ENCODE measurements at regions not wholly inside any gene's neighbourhood (a gene's known extent, or its start where the extent isn't known, plus 50 kb on each side); places are given as distances from the start of the nearest gene placed in this dataset.
A peak's percentile ranks its signal among the peaks of the same experiment; 100 is the strongest.

GRCh38 chr14:36451310-36452065 is 68.5 kb downstream of the NKX2-1 start:
- H3K4me3 Mint-ChIP-seq = peak overlapping the region; percentile 27
- no peaks in the 10 kb centered on the region for H3K36me3 Mint-ChIP-seq
- H3K9me3 Mint-ChIP-seq = no peaks in the 10 kb centered on the region
- peaks cover 33% of the 10 kb centered on the region for H3K27me3 Mint-ChIP-seq
- no peak for TF ChIP-seq CTCF (conservative IDR thresholded peaks at IDR 0.05)
- peaks cover 19% of the 10 kb centered on the region for H3K4me1 Mint-ChIP-seq (ENCODE audit: unreplicated experiment)
- peak overlapping the region; percentile 30 for H3K27ac Mint-ChIP-seq
- DNase-seq (ENCODE audit: extremely low spot score, unreplicated experiment) = no peak

GRCh38 chr14:36450550-36450949 is 69.5 kb downstream of the NKX2-1 start:
- Mint-ChIP-seq H3K4me1 (ENCODE audit: unreplicated experiment) (peaks cover 19% of the 10 kb centered on the region), H3K36me3 (no peaks in the 10 kb centered on the region), H3K27me3 (peaks cover 37% of the 10 kb centered on the region), H3K4me3 (no peak overlapping the region), H3K9me3 (no peaks in the 10 kb centered on the region), H3K27ac (no peak overlapping the region)
- TF ChIP-seq CTCF (conservative IDR thresholded peaks at IDR 0.05) = no peak
- no peak for DNase-seq (ENCODE audit: extremely low spot score, unreplicated experiment)

- Mint-ChIP-seq H3K36me3 (no peaks in the 10 kb centered on the region), H3K4me3 (no peak overlapping the region), H3K9me3 (no peaks in the 10 kb centered on the region), H3K27me3 (peaks cover 38% of the 10 kb centered on the region), H3K27ac (no peak overlapping the region), H3K4me1 (ENCODE audit: unreplicated experiment) (peaks cover 19% of the 10 kb centered on the region)
- no peak for DNase-seq (ENCODE audit: extremely low spot score, unreplicated experiment)
- no peak for TF ChIP-seq CTCF (conservative IDR thresholded peaks at IDR 0.05)
Observed at GRCh38 chr14:36449903-36450302, 70.1 kb downstream of the NKX2-1 start.

- H3K4me3 Mint-ChIP-seq = no peak overlapping the region
- H3K27ac Mint-ChIP-seq = no peak overlapping the region
- no peak for TF ChIP-seq CTCF (conservative IDR thresholded peaks at IDR 0.05)
- peaks cover 41% of the 10 kb centered on the region for H3K4me1 Mint-ChIP-seq (ENCODE audit: unreplicated experiment)
- H3K27me3 Mint-ChIP-seq = peaks cover 65% of the 10 kb centered on the region
- no peaks in the 10 kb centered on the region for H3K36me3 Mint-ChIP-seq
- DNase-seq (ENCODE audit: extremely low spot score, unreplicated experiment) = no peak
- H3K9me3 Mint-ChIP-seq = no peaks in the 10 kb centered on the region
Observed at GRCh38 chr14:36443374-36443773, 76.7 kb downstream of the NKX2-1 start.

- H3K4me3 Mint-ChIP-seq = peak overlapping the region; percentile 21
- peaks cover 41% of the 10 kb centered on the region for H3K4me1 Mint-ChIP-seq (ENCODE audit: unreplicated experiment)
- no peak overlapping the region for H3K27ac Mint-ChIP-seq
- no peak for DNase-seq (ENCODE audit: extremely low spot score, unreplicated experiment)
- TF ChIP-seq CTCF (conservative IDR thresholded peaks at IDR 0.05) = no peak
- H3K27me3 Mint-ChIP-seq = peaks cover 70% of the 10 kb centered on the region
- H3K36me3 Mint-ChIP-seq = no peaks in the 10 kb centered on the region
- no peaks in the 10 kb centered on the region for H3K9me3 Mint-ChIP-seq
Observed at GRCh38 chr14:36442824-36443241, 77.2 kb downstream of the NKX2-1 start.
